SK-N-SH (cell line): ENCODE measurements at regions not wholly inside any gene's neighbourhood (a gene's known extent, or its start where the extent isn't known, plus 50 kb on each side); places are given as distances from the start of the nearest gene placed in this dataset.

ENCODE experiments used
- CTCF ChIA-PET: fragments of 300-600, 350-600 bp; formaldehyde crosslinking; extraction: SDS; loops from one replicate; lab custom pipeline; 2021; lab: Yijun Ruan, JAX
- POLR2A ChIA-PET: fragments of 350-600 bp; sonication (Branson Sonifier 250); formaldehyde crosslinking; extraction: SDS; loops from one replicate; lab custom pipeline; 2020; ENCODE audit warnings: antibody characterized with exemption, inconsistent platforms; lab: Yijun Ruan, JAX
- DNase-seq: peaks from one replicate; pipeline ENCODE4 v3.0.0; 2012
- H2AFZ ChIP-seq: fragments of 200-600 bp; sonication (generic); 2 replicates; pipeline ENCODE4 v1.8.1; 2016; ENCODE audit warnings: antibody characterized with exemption, mild to moderate bottlenecking, low read depth
- H3F3A ChIP-seq: fragments of 200-600 bp; sonication (generic); replicated peaks from 2 replicates; pipeline ENCODE3; 2016; ENCODE audit warnings: antibody characterized with exemption, mild to moderate bottlenecking; ENCODE audit not compliant: insufficient read depth
- H3K27ac ChIP-seq, 2 experiments: fragments of 200-500 bp in 1 of 2; fragments of 200-600 bp in 1 of 2; sonication (Bioruptor generic) in 1 of 2; sonication (generic), shearing (Covaris generic) in 1 of 2; 2 replicates each; pipeline versions ENCODE4 v1.5.1 to v1.6.1; 2014 to 2016; ENCODE audit warnings: low read depth in 2 of 2, inconsistent platforms in 1 of 2, low read length in 1 of 2, mild to moderate bottlenecking in 1 of 2, mixed read lengths in 1 of 2
- H3K27me3 ChIP-seq: fragments of 200-600 bp; sonication (generic), shearing (Covaris generic); 2 replicates; pipeline ENCODE4 v1.6.1; 2016; ENCODE audit warnings: mixed run types; ENCODE audit not compliant: insufficient read depth
- H3K36me3 ChIP-seq, 2 experiments: fragments of 200-500 bp in 1 of 2; fragments of 200-600 bp in 1 of 2; sonication (Bioruptor generic) in 1 of 2; sonication (generic) in 1 of 2; replicated peaks in 1 of 2; 2 replicates each; pipeline versions ENCODE3 to v1.5.1; 2014 to 2016; ENCODE audit warnings: low read length in 1 of 2, mild to moderate bottlenecking in 1 of 2; ENCODE audit not compliant: insufficient read depth in 2 of 2, control insufficient read depth in 1 of 2
- H3K4me1 ChIP-seq, 2 experiments: fragments of 200-500 bp in 1 of 2; fragments of 200-600 bp in 1 of 2; sonication (Bioruptor generic) in 1 of 2; sonication (generic), shearing (Covaris generic) in 1 of 2; 2 replicates each; pipeline versions ENCODE4 v1.5.1 to v1.6.1; 2014 to 2016; ENCODE audit warnings: low read depth in 1 of 2, low read length in 1 of 2, mixed run types in 1 of 2; ENCODE audit not compliant: insufficient read depth in 2 of 2, control insufficient read depth in 1 of 2
- H3K4me2 ChIP-seq: fragments of 200-600 bp; sonication (generic), shearing (Covaris generic); 2 replicates; pipeline ENCODE4 v1.6.1; 2017; ENCODE audit warnings: mixed run types
- H3K4me3 ChIP-seq, 2 experiments: fragments of 200-500 bp in 1 of 2; fragments of 200-600 bp in 1 of 2; sonication (Bioruptor generic) in 1 of 2; sonication (generic), shearing (Covaris generic) in 1 of 2; 2 replicates each; pipeline versions ENCODE4 v1.5.1 to v1.8.1; 2014 to 2016; ENCODE audit warnings: low read depth in 2 of 2, inconsistent platforms in 1 of 2, low read length in 1 of 2, mild to moderate bottlenecking in 1 of 2, mixed read lengths in 1 of 2, moderate library complexity in 1 of 2
- H3K79me2 ChIP-seq: fragments of 200-600 bp; sonication (generic); 2 replicates; pipeline ENCODE4 v1.8.1; 2017; ENCODE audit warnings: mild to moderate bottlenecking; ENCODE audit not compliant: insufficient read depth
- H3K9ac ChIP-seq: fragments of 200-600 bp; sonication (generic); 2 replicates; pipeline ENCODE4 v1.6.1; 2017; ENCODE audit warnings: mixed run types
- H3K9me2 ChIP-seq: fragments of 200-600 bp; sonication (generic); 2 replicates; pipeline ENCODE4 v1.6.1; 2017; ENCODE audit warnings: mixed run types
- H3K9me3 ChIP-seq: fragments of 200-600 bp; sonication (generic); 2 replicates; pipeline ENCODE4 v1.6.1; 2017; ENCODE audit warnings: mixed run types, mild to moderate bottlenecking, moderate library complexity
- H4K20me1 ChIP-seq: fragments of 200-600 bp; sonication (generic); 2 replicates; pipeline ENCODE4 v1.6.1; 2017; ENCODE audit warnings: mild to moderate bottlenecking, mixed run types; ENCODE audit not compliant: insufficient read depth
- ELF1 ChIP-seq: IDR thresholded peaks from 2 replicates; pipeline ENCODE4 v1.4.0; 2012
- EP300 ChIP-seq, 2 experiments: IDR thresholded peaks; 2 replicates each; pipeline versions ENCODE4 v1.4.0 to v1.6.1; 2012; ENCODE audit warnings: borderline replicate concordance in 1 of 2, low read depth in 1 of 2, low read length in 1 of 2
- EZH2phosphoT487 ChIP-seq: fragments of 200-600 bp; sonication (generic); IDR thresholded peaks from 2 replicates; pipeline ENCODE4 v1.6.1; 2017; ENCODE audit warnings: low read depth, mixed run types, mild to moderate bottlenecking, antibody characterized with exemption, moderate library complexity, borderline replicate concordance
- GABPA ChIP-seq: IDR thresholded peaks from 2 replicates; pipeline ENCODE4 v1.4.0; 2012; ENCODE audit warnings: low read depth, mild to moderate bottlenecking
- IRF3 ChIP-seq: fragments of 150-350 bp; IDR thresholded peaks from 2 replicates; pipeline ENCODE4 v1.6.1; 2016; ENCODE audit warnings: mild to moderate bottlenecking, low read depth, low read length
- MXI1 ChIP-seq: IDR thresholded peaks from 2 replicates; pipeline ENCODE4 v1.6.1; 2012; ENCODE audit warnings: mild to moderate bottlenecking, low read depth, low read length, improper control_type of control experiment
- NRF1 ChIP-seq: IDR thresholded peaks from 2 replicates; pipeline ENCODE4 v1.6.1; 2012; ENCODE audit warnings: low read depth, mild to moderate bottlenecking, low read length
- PBX3 ChIP-seq: IDR thresholded peaks from 2 replicates; pipeline ENCODE4; 2012
- RAD21 ChIP-seq: IDR thresholded peaks from 2 replicates; pipeline ENCODE4 v1.6.1; 2012; ENCODE audit warnings: mild to moderate bottlenecking, low read length
- RCOR1 ChIP-seq: fragments of 150-350 bp; IDR thresholded peaks from 2 replicates; pipeline ENCODE4 v1.6.1; 2017; ENCODE audit warnings: antibody characterized with exemption, low read length
- REST ChIP-seq: IDR thresholded peaks from 2 replicates; pipeline ENCODE4 v1.6.1; 2012; ENCODE audit warnings: mild to moderate bottlenecking, low read depth, low read length, moderate library complexity
- TCF12 ChIP-seq: IDR thresholded peaks from 2 replicates; pipeline ENCODE4 v1.4.0; 2012
- TEAD4 ChIP-seq: IDR thresholded peaks from 2 replicates; pipeline ENCODE4 v1.4.0; 2012; ENCODE audit warnings: mild to moderate bottlenecking, borderline replicate concordance; ENCODE audit not compliant: insufficient read depth
- ZBTB33 ChIP-seq: IDR thresholded peaks from 2 replicates; pipeline ENCODE4 v1.4.0; 2012; ENCODE audit warnings: low read depth, borderline replicate concordance
- WGBS: methylation state at CpG from one replicate; pipeline ENCODE4 v1.1.6; 2017; ENCODE audit warnings: low lambda C conversion rate; 5-methylcytosine and 5-hydroxymethylcytosine counted together

GRCh38 chr10:123604506-123604905 is 61.6 kb upstream of the GPR26 start:
- ChIA-PET CTCF (no interaction called here), POLR2A (no interaction called here)
- Histone ChIP-seq H3K9me2 (no peaks in the 10 kb centered on the region), H4K20me1 (no peaks in the 10 kb centered on the region), H3K27me3 (no peaks in the 10 kb centered on the region), H2AFZ (no peak overlapping the region), H3K9me3 (no peaks in the 10 kb centered on the region), H3K9ac (no peak overlapping the region), H3K4me2 (no peak overlapping the region), H3F3A (no peaks in the 10 kb centered on the region), H3K79me2 (no peaks in the 10 kb centered on the region), H3K27ac (no peak overlapping the region), H3K4me3 (no peak overlapping the region), H3K36me3 (no peaks in the 10 kb centered on the region), H3K4me1 (no peaks in the 10 kb centered on the region)
- no peak for DNase-seq
- no peak for TF ChIP-seq PBX3
- TF ChIP-seq TEAD4 = no peak
- TF ChIP-seq EZH2phosphoT487 = no peak
- no peak for TF ChIP-seq ZBTB33
- 20% methylated on average over 6 of the region's 6 CpGs for WGBS

- no peaks in the 10 kb centered on the region for H3K27me3 ChIP-seq
- no peak overlapping the region for H3K27ac ChIP-seq
- no peak overlapping the region for H2AFZ ChIP-seq
- H3K4me2 ChIP-seq = no peak overlapping the region
- H3K4me1 ChIP-seq = no peaks in the 10 kb centered on the region
- H3K4me3 ChIP-seq = no peak overlapping the region
- H4K20me1 ChIP-seq = no peaks in the 10 kb centered on the region
- H3F3A ChIP-seq = no peaks in the 10 kb centered on the region
- H3K9me3 ChIP-seq = no peaks in the 10 kb centered on the region
- H3K9me2 ChIP-seq = no peaks in the 10 kb centered on the region
- no peaks in the 10 kb centered on the region for H3K36me3 ChIP-seq
- ChIA-PET CTCF (interaction anchor here (1.7 kb wide), 1 partner anchor 24 kb away, joined by 5 read pairs; no protein-coding TSS in a partner anchor), POLR2A (no interaction called here)
- no peak for DNase-seq
- 39% methylated on average over 7 of the region's 9 CpGs for WGBS
- H3K9ac ChIP-seq = no peak overlapping the region
- no peaks in the 10 kb centered on the region for H3K79me2 ChIP-seq
- TF ChIP-seq EP300 (IDR thresholded peaks at IDR 0.05; ENCODE audit: borderline replicate concordance in 1 of 2, low read depth in 1 of 2, low read length in 1 of 2) = no peak
- TF ChIP-seq EZH2phosphoT487 = no peak
- TF ChIP-seq NRF1 = no peak
- TF ChIP-seq REST = no peak
- no peak for TF ChIP-seq TEAD4
- TF ChIP-seq RAD21 = no peak
- TF ChIP-seq MXI1 = no peak
- no peak for TF ChIP-seq IRF3
- TF ChIP-seq ELF1 = no peak
- no peak for TF ChIP-seq TCF12
- no peak for TF ChIP-seq GABPA
- TF ChIP-seq RCOR1 = no peak
- TF ChIP-seq, all 33 proteins: peak for 0
Observed at GRCh38 chr10:123606006-123606405, 60.1 kb upstream of the GPR26 start.
